Right atrium auricular region (tissue), 2 donors: ENCODE measurements at regions not wholly inside any gene's neighbourhood (a gene's known extent, or its start where the extent isn't known, plus 50 kb on each side); places are given as distances from the start of the nearest gene placed in this dataset.

Experiments
- DNase-seq: peaks from one replicate; pipeline ENCODE4 v3.0.0-alpha.2; 2019; ENCODE audit warnings: low spot score
- H3K27ac ChIP-seq, 2 donors: fragments of 200-600 bp; sonication (generic); 1 replicate in 1 of 2; 2 replicates in 1 of 2; pipeline ENCODE4 v1.5.1; 2016 to 2019
- H3K27me3 ChIP-seq, 2 donors: fragments of 200-600 bp; sonication (generic); one replicate each; pipeline versions ENCODE4 v1.5.1 to v1.6.0; 2017 to 2019
- H3K36me3 ChIP-seq: fragments of 200-600 bp; sonication (generic); one replicate; pipeline ENCODE4 v1.5.1; 2016
- H3K4me1 ChIP-seq, 2 donors: fragments of 200-600 bp; sonication (generic); one replicate each; pipeline versions ENCODE4 v1.5.1 to v1.6.0; 2017 to 2019
- H3K4me3 ChIP-seq, 2 donors: fragments of 200-600 bp; sonication (generic); 1 replicate in 1 of 2; 2 replicates in 1 of 2; pipeline ENCODE4 v1.5.1; 2017 to 2019; ENCODE audit warnings: mild to moderate bottlenecking in 1 of 2, moderate library complexity in 1 of 2
- H3K9me3 ChIP-seq, 2 donors: fragments of 200-600 bp; sonication (generic); one replicate each; pipeline ENCODE4 v1.5.1; 2019
- TF ChIP-seq, protein P1 (sequence below), 2 donors: fragments of 200-600 bp; sonication (generic); IDR thresholded peaks; one replicate each; pipeline ENCODE4 v1.5.1; 2019; ENCODE audit warnings: antibody characterized with exemption in 2 of 2

DNA sequence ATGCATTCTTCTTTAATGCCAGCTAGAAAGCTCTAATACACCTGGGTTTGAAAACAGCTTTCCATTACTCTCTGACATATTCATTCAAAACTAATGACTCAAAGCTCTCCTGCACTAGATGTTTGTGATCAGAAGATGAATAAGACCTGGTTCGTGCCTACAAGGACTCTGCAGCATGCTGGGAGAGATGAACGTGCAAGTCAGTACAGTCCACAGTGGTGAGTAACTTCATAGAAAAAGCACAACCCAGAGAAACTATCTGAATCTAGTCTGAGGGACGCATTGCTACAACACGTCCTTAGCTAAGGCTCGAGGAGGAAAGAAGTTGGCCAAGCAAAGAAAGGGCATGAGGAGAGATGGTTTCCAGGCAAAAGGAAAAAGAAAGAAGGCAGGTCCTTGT is 234.3 kb downstream of the OSR1 start:
- H3K27me3 ChIP-seq = no peaks in the 10 kb centered on the region
- H3K4me1 ChIP-seq = peaks cover 0 to 12% of the 10 kb centered on the region in 2 donors
- TF ChIP-seq, protein P1, sequence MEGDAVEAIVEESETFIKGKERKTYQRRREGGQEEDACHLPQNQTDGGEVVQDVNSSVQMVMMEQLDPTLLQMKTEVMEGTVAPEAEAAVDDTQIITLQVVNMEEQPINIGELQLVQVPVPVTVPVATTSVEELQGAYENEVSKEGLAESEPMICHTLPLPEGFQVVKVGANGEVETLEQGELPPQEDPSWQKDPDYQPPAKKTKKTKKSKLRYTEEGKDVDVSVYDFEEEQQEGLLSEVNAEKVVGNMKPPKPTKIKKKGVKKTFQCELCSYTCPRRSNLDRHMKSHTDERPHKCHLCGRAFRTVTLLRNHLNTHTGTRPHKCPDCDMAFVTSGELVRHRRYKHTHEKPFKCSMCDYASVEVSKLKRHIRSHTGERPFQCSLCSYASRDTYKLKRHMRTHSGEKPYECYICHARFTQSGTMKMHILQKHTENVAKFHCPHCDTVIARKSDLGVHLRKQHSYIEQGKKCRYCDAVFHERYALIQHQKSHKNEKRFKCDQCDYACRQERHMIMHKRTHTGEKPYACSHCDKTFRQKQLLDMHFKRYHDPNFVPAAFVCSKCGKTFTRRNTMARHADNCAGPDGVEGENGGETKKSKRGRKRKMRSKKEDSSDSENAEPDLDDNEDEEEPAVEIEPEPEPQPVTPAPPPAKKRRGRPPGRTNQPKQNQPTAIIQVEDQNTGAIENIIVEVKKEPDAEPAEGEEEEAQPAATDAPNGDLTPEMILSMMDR (IDR thresholded peaks at IDR 0.05) = no peak
- H3K36me3 ChIP-seq = no peaks in the 10 kb centered on the region
- no peak overlapping the region for H3K27ac ChIP-seq
- no peak overlapping the region for H3K4me3 ChIP-seq
- DNase-seq = no peak
- H3K9me3 ChIP-seq = no peaks in the 10 kb centered on the region

DNA sequence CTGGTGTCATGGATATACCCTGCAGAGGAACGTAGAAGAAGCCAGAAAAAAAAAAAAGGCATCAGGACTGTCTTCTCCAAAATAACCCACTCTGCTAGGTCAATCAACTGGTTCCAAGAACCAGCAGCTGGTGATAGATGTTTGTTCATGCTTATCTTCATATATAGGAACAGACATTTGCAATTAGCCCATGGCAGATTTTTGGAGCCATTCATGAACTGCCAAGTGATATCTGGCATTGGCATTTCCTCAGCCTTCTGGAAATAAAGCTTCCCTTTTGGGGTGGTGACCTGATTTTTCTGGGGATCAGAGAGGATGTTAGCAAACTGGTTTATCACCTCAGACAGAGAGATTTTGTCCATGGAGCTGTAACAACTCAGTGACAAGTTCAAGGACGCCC is 234.9 kb downstream of the OSR1 start:
- TF ChIP-seq, protein P1 (IDR thresholded peaks at IDR 0.05) = no peak
- H3K27ac ChIP-seq = no peak overlapping the region
- no peaks in the 10 kb centered on the region for H3K9me3 ChIP-seq
- DNase-seq = no peak
- H3K27me3 ChIP-seq = no peaks in the 10 kb centered on the region
- no peaks in the 10 kb centered on the region for H3K36me3 ChIP-seq
- H3K4me1 ChIP-seq = peaks cover 0 to 12% of the 10 kb centered on the region in 2 donors
- no peak overlapping the region for H3K4me3 ChIP-seq

DNA sequence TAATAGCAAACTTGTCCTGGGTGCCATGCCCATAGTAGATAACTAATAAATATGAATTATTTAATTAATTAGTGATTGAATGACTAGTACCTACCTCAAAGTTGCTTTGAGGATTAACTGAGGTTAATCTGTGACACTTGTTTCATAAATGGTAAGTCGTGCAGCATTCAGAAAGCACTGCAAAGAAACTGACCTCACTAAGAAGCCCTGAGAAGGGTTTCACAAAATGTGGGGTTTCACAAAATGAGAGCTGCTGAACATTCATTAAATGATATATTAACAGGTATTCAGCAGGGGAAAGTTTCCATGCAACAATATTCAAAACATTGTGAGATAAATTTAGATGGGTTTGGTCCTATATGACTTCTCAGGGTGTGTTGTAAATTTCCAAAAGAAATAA is 236.2 kb downstream of the OSR1 start:
- no peak overlapping the region for H3K27ac ChIP-seq
- TF ChIP-seq, protein P1 (IDR thresholded peaks at IDR 0.05) = no peak

DNA sequence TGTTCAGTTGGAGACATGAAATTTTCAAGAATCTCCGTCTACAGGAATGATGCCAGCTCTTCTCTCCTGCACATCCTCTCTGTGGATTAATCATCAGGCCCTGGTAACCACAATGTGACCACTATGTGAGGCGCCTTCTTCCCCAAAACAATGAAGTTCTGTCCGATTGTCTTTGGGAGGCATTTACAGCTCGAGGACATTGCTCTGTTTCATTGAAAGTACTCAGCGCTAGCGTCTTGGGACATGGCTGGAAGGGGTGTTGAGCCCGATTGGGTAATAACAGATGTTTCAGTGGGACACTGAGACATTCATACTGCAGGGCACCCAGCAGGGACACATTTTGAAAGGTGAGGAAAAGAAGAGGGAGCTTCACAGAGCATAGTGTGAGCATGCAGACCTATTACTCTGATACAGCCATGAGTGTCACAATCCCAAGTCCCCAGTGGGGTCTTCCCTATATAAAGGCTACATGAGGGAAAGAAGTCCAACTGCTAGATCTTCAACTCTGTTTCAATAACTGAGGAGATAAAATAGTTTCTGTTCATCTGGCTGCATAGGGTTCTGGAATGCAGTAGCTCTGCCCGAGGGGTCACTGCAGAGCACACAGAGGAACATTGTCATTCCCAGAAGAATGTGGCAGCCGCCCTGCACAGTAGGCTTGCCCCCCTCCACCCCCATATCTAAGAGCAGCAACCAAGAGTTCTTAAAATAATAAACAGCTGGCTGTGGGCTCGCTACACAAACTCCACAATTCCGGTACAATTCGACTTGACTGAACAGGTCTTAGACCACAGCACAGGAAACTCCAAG is 237.3 kb downstream of the OSR1 start:
- H3K4me1 ChIP-seq = peaks cover 0 to 12% of the 10 kb centered on the region in 2 donors
- no peak overlapping the region for H3K27ac ChIP-seq
- no peaks in the 10 kb centered on the region for H3K36me3 ChIP-seq
- no peaks in the 10 kb centered on the region for H3K27me3 ChIP-seq
- TF ChIP-seq, protein P1 (IDR thresholded peaks at IDR 0.05) = no peak
- DNase-seq = peak; percentile 64
- H3K9me3 ChIP-seq = no peaks in the 10 kb centered on the region
- H3K4me3 ChIP-seq = no peak overlapping the region

More for the DNA sequence above, 236.2 kb downstream of the OSR1 start:
- no peaks in the 10 kb centered on the region for H3K27me3 ChIP-seq
- peaks cover 0 to 12% of the 10 kb centered on the region in 2 donors for H3K4me1 ChIP-seq
- H3K36me3 ChIP-seq = no peaks in the 10 kb centered on the region
- DNase-seq = no peak
- no peaks in the 10 kb centered on the region for H3K9me3 ChIP-seq
- H3K4me3 ChIP-seq = no peak overlapping the region

DNA sequence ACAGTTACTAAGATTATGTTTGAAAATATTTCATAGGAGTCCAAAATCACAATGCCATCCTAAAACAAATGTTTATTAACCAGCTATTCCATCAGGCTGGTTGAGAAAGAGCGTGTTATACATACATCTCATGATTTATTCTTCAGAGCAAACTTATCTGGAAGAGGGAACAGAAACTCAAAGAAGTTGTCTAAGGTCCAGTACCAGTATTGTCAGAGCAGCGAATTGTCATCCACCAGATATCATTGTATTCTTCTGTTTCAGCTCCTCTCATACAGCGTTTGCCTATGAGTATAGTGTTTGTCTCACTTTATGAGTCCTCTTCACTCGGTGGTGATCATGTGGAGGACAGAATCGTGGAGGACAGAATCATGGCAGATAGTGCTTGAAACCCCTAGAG is 238.2 kb downstream of the OSR1 start:
- Histone ChIP-seq H3K27ac (no peak overlapping the region), H3K4me1 (peaks cover 0 to 12% of the 10 kb centered on the region in 2 donors), H3K27me3 (no peaks in the 10 kb centered on the region), H3K9me3 (no peaks in the 10 kb centered on the region), H3K4me3 (no peak overlapping the region), H3K36me3 (no peaks in the 10 kb centered on the region)
- TF ChIP-seq, protein P1 (IDR thresholded peaks at IDR 0.05) = no peak
- DNase-seq = no peak
